HEK293 (cell line): ENCODE measurements at regions not wholly inside any gene's neighbourhood (a gene's known extent, or its start where the extent isn't known, plus 50 kb on each side); places are given as distances from the start of the nearest gene placed in this dataset.

Source experiments
- BCL11A ChIP-seq: fragments of 450-650 bp; formaldehyde crosslinking; IDR thresholded peaks from 2 replicates; pipeline ENCODE4 v1.5.1; 2016; ENCODE audit warnings: low read depth, missing biosample characterization, missing genetic modification characterization
- KLF7 ChIP-seq: fragments of 450-650 bp; formaldehyde crosslinking; IDR thresholded peaks from 2 replicates; pipeline ENCODE4 v1.5.1; 2016; ENCODE audit warnings: missing biosample characterization, missing genetic modification characterization, borderline replicate concordance
- KLF8 ChIP-seq: fragments of 450-650 bp; formaldehyde crosslinking; IDR thresholded peaks from 2 replicates; pipeline ENCODE4 v1.5.1; 2016; ENCODE audit warnings: missing biosample characterization, missing genetic modification characterization
- KLF9 ChIP-seq: fragments of 450-650 bp; formaldehyde crosslinking; IDR thresholded peaks from 2 replicates; pipeline ENCODE4 v1.5.1; 2016; ENCODE audit warnings: missing biosample characterization, missing genetic modification characterization, low read depth
- OVOL3 ChIP-seq: fragments of 450-650 bp; formaldehyde crosslinking; IDR thresholded peaks from 2 replicates; pipeline ENCODE4 v1.5.1; 2016; ENCODE audit warnings: missing biosample characterization, missing genetic modification characterization
- PRDM1 ChIP-seq: fragments of 450-650 bp; formaldehyde crosslinking; IDR thresholded peaks from 2 replicates; pipeline ENCODE4; 2016; ENCODE audit warnings: missing biosample characterization, missing genetic modification characterization
- SP2 ChIP-seq: fragments of 450-650 bp; formaldehyde crosslinking; IDR thresholded peaks from 2 replicates; pipeline ENCODE4 v1.5.1; 2016; ENCODE audit warnings: missing biosample characterization, missing genetic modification characterization
- SP7 ChIP-seq: fragments of 450-650 bp; formaldehyde crosslinking; IDR thresholded peaks from 2 replicates; pipeline ENCODE4 v1.5.1; 2016; ENCODE audit warnings: missing biosample characterization, missing genetic modification characterization
- ZBTB20 ChIP-seq: fragments of 450-650 bp; formaldehyde crosslinking; IDR thresholded peaks from 2 replicates; pipeline ENCODE4 v1.5.1; 2016; ENCODE audit warnings: missing biosample characterization, missing genetic modification characterization
- ZBTB49 ChIP-seq: fragments of 450-650 bp; formaldehyde crosslinking; IDR thresholded peaks from 2 replicates; pipeline ENCODE4 v1.5.1; 2016; ENCODE audit warnings: missing biosample characterization, missing genetic modification characterization, low read depth
- ZBTB8A ChIP-seq: fragments of 450-650 bp; formaldehyde crosslinking; IDR thresholded peaks from 2 replicates; pipeline ENCODE4 v1.5.1; 2016; ENCODE audit warnings: missing biosample characterization, missing genetic modification characterization
- ZIC2 ChIP-seq: fragments of 450-650 bp; formaldehyde crosslinking; IDR thresholded peaks from 2 replicates; pipeline ENCODE4 v1.5.1; 2016; ENCODE audit warnings: missing biosample characterization, missing genetic modification characterization
- ZNF335 ChIP-seq: fragments of 450-650 bp; formaldehyde crosslinking; conservative IDR thresholded peaks from 2 replicates; pipeline ENCODE4 v1.5.1; 2016; ENCODE audit warnings: missing biosample characterization, missing genetic modification characterization
- ZNF362 ChIP-seq: fragments of 450-650 bp; formaldehyde crosslinking; IDR thresholded peaks from 2 replicates; pipeline ENCODE4 v1.5.1; 2016; ENCODE audit warnings: missing biosample characterization, missing genetic modification characterization
- ZNF449 ChIP-seq: fragments of 450-650 bp; formaldehyde crosslinking; IDR thresholded peaks from 2 replicates; pipeline ENCODE4 v1.5.1; 2017; ENCODE audit warnings: missing biosample characterization, mild to moderate bottlenecking, missing genetic modification characterization, moderate library complexity
- ZNF596 ChIP-seq: fragments of 450-650 bp; IDR thresholded peaks from 2 replicates; pipeline ENCODE4 v1.5.0; 2018; ENCODE audit warnings: missing biosample characterization, mild to moderate bottlenecking, missing genetic modification characterization, moderate library complexity
- ZNF629 ChIP-seq: fragments of 450-650 bp; formaldehyde crosslinking; IDR thresholded peaks from 2 replicates; pipeline ENCODE4 v1.5.1; 2017; ENCODE audit warnings: missing biosample characterization, missing genetic modification characterization
- ZSCAN16 ChIP-seq: fragments of 450-650 bp; formaldehyde crosslinking; IDR thresholded peaks from 2 replicates; pipeline ENCODE4 v1.5.1; 2016; ENCODE audit warnings: missing biosample characterization, missing genetic modification characterization
- ZSCAN18 ChIP-seq: fragments of 450-650 bp; formaldehyde crosslinking; IDR thresholded peaks from 2 replicates; pipeline ENCODE4 v1.5.1; 2016; ENCODE audit warnings: missing biosample characterization, missing genetic modification characterization
- ZXDB ChIP-seq: fragments of 450-650 bp; formaldehyde crosslinking; IDR thresholded peaks from 2 replicates; pipeline ENCODE4 v1.5.1; 2016; ENCODE audit warnings: missing biosample characterization, missing genetic modification characterization
- TF ChIP-seq, protein P1 (sequence below): fragments of 450-650 bp; formaldehyde crosslinking; conservative IDR thresholded peaks from 2 replicates; pipeline ENCODE4 v1.5.1; 2016; ENCODE audit warnings: low read depth, missing biosample characterization, missing genetic modification characterization
- TF ChIP-seq, protein P2 (sequence below): fragments of 450-650 bp; formaldehyde crosslinking; IDR thresholded peaks from 2 replicates; pipeline ENCODE4 v1.5.1; 2016; ENCODE audit warnings: missing biosample characterization, missing genetic modification characterization

- TF ChIP-seq ZNF629 (tag by site-specific recombination) (peak; percentile 80), ZSCAN16 (no peak), ZSCAN18 (tag by site-specific recombination) (no peak), SP7 (tag by site-specific recombination) (peak; percentile 98), ZNF449 (tag by site-specific recombination) (peak; percentile 74), PRDM1 (tag by site-specific recombination) (peak; percentile 34; the same call in 1 of the 2 replicates), ZNF335 (tag by site-specific recombination) (peak; percentile 90), KLF8 (peak; percentile 60; the same call in 1 of the 2 replicates), SP2 (tag by site-specific recombination) (0 out of 2 replicates have a peak, but pooled peaks have one; percentile 0), ZBTB8A (tag by site-specific recombination) (peak; percentile 72), OVOL3 (peak; percentile 87; the same call in 1 of the 2 replicates), KLF7 (tag by site-specific recombination) (peak; percentile 86), ZNF596 (tag by site-specific recombination) (peak; percentile 72; the same call in 1 of the 2 replicates), ZXDB (tag by site-specific recombination) (peak; percentile 95), ZNF362 (tag by site-specific recombination) (peak; percentile 61; the same call in 1 of the 2 replicates), ZIC2 (peak; percentile 89), BCL11A (peak; percentile 92; the same call in 1 of the 2 replicates), KLF9 (tag by site-specific recombination) (peak; percentile 82), ZBTB20 (0 out of 2 replicates have a peak, but pooled peaks have one; percentile 25), ZBTB49 (tag by site-specific recombination) (no peak)
- TF ChIP-seq, protein P1, sequence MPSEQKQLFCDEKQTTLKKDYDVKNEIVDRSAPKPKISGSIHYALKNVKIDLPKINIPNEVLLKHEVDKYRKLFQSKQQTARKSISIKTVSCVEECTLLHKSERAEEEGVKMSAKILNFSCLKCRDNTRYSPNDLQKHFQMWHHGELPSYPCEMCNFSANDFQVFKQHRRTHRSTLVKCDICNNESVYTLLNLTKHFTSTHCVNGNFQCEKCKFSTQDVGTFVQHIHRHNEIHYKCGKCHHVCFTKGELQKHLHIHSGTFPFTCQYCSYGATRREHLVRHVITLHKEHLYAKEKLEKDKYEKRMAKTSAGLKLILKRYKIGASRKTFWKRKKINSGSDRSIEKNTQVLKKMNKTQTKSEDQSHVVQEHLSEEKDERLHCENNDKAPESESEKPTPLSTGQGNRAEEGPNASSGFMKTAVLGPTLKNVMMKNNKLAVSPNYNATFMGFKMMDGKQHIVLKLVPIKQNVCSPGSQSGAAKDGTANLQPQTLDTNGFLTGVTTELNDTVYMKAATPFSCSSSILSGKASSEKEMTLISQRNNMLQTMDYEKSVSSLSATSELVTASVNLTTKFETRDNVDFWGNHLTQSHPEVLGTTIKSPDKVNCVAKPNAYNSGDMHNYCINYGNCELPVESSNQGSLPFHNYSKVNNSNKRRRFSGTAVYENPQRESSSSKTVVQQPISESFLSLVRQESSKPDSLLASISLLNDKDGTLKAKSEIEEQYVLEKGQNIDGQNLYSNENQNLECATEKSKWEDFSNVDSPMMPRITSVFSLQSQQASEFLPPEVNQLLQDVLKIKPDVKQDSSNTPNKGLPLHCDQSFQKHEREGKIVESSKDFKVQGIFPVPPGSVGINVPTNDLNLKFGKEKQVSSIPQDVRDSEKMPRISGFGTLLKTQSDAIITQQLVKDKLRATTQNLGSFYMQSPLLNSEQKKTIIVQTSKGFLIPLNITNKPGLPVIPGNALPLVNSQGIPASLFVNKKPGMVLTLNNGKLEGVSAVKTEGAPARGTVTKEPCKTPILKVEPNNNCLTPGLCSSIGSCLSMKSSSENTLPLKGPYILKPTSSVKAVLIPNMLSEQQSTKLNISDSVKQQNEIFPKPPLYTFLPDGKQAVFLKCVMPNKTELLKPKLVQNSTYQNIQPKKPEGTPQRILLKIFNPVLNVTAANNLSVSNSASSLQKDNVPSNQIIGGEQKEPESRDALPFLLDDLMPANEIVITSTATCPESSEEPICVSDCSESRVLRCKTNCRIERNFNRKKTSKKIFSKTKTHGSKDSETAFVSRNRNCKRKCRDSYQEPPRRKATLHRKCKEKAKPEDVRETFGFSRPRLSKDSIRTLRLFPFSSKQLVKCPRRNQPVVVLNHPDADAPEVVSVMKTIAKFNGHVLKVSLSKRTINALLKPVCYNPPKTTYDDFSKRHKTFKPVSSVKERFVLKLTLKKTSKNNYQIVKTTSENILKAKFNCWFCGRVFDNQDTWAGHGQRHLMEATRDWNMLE (tag by site-specific recombination) = peak; percentile 42; the same call in 1 of the 2 replicates
- TF ChIP-seq, protein P2, sequence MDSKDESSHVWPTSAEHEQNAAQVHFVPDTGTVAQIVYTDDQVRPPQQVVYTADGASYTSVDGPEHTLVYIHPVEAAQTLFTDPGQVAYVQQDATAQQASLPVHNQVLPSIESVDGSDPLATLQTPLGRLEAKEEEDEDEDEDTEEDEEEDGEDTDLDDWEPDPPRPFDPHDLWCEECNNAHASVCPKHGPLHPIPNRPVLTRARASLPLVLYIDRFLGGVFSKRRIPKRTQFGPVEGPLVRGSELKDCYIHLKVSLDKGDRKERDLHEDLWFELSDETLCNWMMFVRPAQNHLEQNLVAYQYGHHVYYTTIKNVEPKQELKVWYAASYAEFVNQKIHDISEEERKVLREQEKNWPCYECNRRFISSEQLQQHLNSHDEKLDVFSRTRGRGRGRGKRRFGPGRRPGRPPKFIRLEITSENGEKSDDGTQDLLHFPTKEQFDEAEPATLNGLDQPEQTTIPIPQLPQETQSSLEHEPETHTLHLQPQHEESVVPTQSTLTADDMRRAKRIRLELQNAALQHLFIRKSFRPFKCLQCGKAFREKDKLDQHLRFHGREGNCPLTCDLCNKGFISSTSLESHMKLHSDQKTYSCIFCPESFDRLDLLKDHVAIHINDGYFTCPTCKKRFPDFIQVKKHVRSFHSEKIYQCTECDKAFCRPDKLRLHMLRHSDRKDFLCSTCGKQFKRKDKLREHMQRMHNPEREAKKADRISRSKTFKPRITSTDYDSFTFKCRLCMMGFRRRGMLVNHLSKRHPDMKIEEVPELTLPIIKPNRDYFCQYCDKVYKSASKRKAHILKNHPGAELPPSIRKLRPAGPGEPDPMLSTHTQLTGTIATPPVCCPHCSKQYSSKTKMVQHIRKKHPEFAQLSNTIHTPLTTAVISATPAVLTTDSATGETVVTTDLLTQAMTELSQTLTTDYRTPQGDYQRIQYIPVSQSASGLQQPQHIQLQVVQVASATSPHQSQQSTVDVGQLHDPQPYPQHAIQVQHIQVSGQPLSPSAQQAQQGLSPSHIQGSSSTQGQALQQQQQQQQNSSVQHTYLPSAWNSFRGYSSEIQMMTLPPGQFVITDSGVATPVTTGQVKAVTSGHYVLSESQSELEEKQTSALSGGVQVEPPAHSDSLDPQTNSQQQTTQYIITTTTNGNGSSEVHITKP = peak; percentile 82
These were observed 294.5 kb upstream of the NFE2L3 start (continued) for GRCh38 chr7:25857376-25858067.
